GM19468 (cell line): ENCODE measurements at regions not wholly inside any gene's neighbourhood (a gene's known extent, or its start where the extent isn't known, plus 50 kb on each side); places are given as distances from the start of the nearest gene placed in this dataset.

ENCODE experiments used
- ATAC-seq: cut with Tn5 transposase; IDR thresholded peaks from one replicate; pipeline ENCODE4 v1.9.1; 2021; ENCODE audit warnings: mild to moderate bottlenecking, moderate library complexity, moderate number of reproducible peaks; ENCODE audit not compliant: unreplicated experiment; ENCODE audit errors: extremely low read depth

DNA sequence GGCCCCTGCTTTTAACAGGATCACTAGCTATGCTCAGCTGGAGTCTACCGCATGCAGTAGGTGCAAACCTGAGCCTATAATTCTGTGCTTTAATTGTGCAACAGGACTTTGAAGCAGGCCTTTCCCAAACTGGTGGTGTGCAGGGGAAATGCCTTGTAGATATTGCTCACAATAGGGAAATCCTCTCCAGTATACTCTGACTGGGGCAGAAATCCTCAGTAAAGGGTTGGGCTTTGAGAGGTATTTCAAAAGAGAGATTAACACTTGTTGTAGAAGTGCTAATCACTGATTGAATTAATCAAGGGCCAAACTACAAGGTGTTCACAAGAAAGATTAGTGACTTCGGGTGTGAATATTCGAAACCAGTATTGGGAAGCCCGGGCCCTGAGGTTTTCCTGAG lies 58.5 kb upstream of the EXOC6 start:
- ATAC-seq, result no peak

DNA sequence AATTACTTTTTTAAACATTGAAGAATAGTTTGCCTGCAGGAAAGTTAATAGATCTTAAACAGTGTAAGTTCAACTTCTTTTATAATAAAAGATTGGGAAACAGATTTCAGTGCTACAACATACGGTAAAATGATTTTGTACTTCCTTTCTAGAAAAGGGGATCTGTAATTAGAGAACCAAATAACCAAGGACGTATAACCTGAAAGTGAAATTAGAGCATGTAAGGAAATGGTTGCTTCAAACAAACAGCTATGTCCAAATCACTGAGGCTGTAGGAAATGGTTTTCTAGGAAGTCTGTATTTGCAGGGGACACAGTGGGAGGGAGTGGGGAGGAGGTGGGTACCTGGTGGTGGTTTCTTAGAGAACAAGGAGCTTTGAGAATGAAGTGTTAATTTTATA lies 57.9 kb upstream of the EXOC6 start:
- no peak for ATAC-seq

DNA sequence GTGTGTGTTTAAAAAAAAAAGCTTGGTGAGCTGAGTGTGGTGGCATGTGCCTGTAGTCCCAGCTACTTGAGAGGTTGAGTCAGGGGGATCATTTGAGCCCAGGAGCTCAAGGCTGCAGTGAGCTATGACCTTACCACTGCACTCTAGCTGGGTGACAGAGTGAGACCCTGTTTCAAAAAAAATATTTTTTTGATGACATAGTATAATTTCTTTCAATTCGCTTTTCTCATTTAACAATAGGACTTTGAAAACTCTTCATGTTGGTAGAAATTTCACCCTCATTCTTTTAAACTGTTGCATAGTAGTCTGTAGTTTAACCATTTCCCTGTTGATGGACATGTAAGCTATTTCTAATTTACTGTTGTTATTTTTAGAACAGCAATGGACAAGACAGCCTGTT lies 55.7 kb upstream of the EXOC6 start:
- ATAC-seq, result no peak
